ENCODE measurements at regions not wholly inside any gene's neighbourhood (a gene's known extent, or its start where the extent isn't known, plus 50 kb on each side); places are given as distances from the start of the nearest gene placed in this dataset.

DNA sequence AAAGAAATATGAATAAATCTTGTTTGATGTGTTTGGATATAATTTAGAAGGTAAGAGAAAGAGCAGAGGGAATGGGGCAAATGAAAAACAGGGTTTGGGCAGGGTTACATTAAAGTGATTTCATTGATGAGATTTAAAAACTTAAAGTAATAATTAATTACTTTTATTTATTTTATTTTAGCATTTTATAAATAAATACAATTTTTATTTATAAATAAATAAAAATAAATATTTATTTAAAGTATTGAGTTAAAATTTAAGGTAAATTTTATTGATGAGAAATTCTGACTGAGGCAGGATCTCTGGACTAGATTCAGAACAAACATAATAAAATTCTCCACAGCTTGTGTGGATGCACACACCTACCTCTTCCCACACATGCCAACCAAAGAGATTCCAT lies 584.1 kb upstream of the BTBD3 start:
- Histone ChIP-seq H3K9me2 (replicated peaks; ENCODE audit: low read depth, low read length) (no peaks in the 10 kb centered on the region), H3F3A (ENCODE audit: low read depth) (no peaks in the 10 kb centered on the region), H3K79me2 (ENCODE audit: insufficient read depth, low read length) (no peaks in the 10 kb centered on the region), H4K20me1 (ENCODE audit: insufficient read depth, low read length, poor library complexity, severe bottlenecking) (no peaks in the 10 kb centered on the region), H3K9me3 (ENCODE audit: insufficient read depth, low read depth, low read length) (no peaks in the 10 kb centered on the region), H3K9ac (ENCODE audit: low read depth, low read length, poor library complexity, severe bottlenecking) (no peak overlapping the region), H3K27me3 (ENCODE audit: insufficient read depth, low read length, poor library complexity, severe bottlenecking) (no peaks in the 10 kb centered on the region), H3K4me1 (ENCODE audit: insufficient read depth, low read length, poor library complexity, severe bottlenecking) (no peaks in the 10 kb centered on the region), H3K4me2 (ENCODE audit: low read depth, low read length, poor library complexity, severe bottlenecking) (no peak overlapping the region), H3K4me3 (ENCODE audit: low read length, poor library complexity, severe bottlenecking) (no peak overlapping the region), H2AFZ (ENCODE audit: low read length) (no peak overlapping the region), H3K36me3 (ENCODE audit: insufficient read depth, low read length) (no peaks in the 10 kb centered on the region)
- TF ChIP-seq EZH2phosphoT487 (IDR thresholded peaks at IDR 0.05; ENCODE audit: borderline replicate concordance) = no peak
- TF ChIP-seq, protein P1, sequence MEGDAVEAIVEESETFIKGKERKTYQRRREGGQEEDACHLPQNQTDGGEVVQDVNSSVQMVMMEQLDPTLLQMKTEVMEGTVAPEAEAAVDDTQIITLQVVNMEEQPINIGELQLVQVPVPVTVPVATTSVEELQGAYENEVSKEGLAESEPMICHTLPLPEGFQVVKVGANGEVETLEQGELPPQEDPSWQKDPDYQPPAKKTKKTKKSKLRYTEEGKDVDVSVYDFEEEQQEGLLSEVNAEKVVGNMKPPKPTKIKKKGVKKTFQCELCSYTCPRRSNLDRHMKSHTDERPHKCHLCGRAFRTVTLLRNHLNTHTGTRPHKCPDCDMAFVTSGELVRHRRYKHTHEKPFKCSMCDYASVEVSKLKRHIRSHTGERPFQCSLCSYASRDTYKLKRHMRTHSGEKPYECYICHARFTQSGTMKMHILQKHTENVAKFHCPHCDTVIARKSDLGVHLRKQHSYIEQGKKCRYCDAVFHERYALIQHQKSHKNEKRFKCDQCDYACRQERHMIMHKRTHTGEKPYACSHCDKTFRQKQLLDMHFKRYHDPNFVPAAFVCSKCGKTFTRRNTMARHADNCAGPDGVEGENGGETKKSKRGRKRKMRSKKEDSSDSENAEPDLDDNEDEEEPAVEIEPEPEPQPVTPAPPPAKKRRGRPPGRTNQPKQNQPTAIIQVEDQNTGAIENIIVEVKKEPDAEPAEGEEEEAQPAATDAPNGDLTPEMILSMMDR (conservative IDR thresholded peaks at IDR 0.05; ENCODE audit: low read length) = no peak

DNA sequence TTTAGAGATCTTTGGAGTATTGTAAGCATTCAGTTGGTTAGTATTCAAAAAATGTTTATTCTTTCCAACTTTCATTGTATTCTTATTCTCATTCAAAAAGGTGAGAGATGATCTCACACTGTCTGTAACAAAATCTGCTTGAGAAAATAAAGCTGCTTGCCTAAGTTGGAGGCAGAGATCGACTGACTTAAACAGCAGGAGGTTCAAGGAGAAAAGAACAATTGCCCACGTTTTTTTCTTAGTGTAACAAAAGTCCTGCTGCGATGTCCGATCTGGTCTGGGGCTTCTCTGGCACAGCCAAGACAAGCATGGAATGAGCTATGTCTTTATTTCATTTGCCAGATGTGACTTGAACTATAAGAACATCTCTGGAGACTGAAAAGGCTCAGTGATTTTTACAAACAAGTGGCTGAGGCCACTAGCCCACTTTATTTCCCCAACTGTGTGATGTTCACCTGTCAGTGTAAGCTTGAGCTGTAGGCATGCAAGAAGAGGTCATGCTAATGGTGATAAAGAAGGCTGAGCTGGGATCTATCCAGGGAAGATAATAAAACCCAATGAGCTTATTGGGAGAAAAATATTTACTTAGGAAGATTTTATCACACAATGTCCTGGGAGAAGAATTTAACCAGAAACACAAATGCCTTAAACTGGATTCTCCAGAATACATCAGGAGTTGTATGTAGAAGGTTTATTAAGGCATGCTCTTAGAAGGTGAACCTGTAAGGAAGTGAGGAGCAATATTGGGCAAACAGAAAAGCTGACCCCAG lies 580.1 kb upstream of the BTBD3 start:
- no peaks in the 10 kb centered on the region for H3K9me2 ChIP-seq (replicated peaks; ENCODE audit: low read depth, low read length)
- no peak overlapping the region for H3K4me3 ChIP-seq (ENCODE audit: low read length, poor library complexity, severe bottlenecking)
- TF ChIP-seq, protein P1 (conservative IDR thresholded peaks at IDR 0.05; ENCODE audit: low read length) = no peak
- TF ChIP-seq EZH2phosphoT487 (IDR thresholded peaks at IDR 0.05; ENCODE audit: borderline replicate concordance) = no peak
- no peak overlapping the region for H3K9ac ChIP-seq (ENCODE audit: low read depth, low read length, poor library complexity, severe bottlenecking)
- no peaks in the 10 kb centered on the region for H3K9me3 ChIP-seq (ENCODE audit: insufficient read depth, low read depth, low read length)
- H3K79me2 ChIP-seq (ENCODE audit: insufficient read depth, low read length) = no peaks in the 10 kb centered on the region
- no peak overlapping the region for H2AFZ ChIP-seq (ENCODE audit: low read length)
- no peaks in the 10 kb centered on the region for H3K27me3 ChIP-seq (ENCODE audit: insufficient read depth, low read length, poor library complexity, severe bottlenecking)
- H3K36me3 ChIP-seq (ENCODE audit: insufficient read depth, low read length) = no peaks in the 10 kb centered on the region
- H3K4me2 ChIP-seq (ENCODE audit: low read depth, low read length, poor library complexity, severe bottlenecking) = no peak overlapping the region
- H3K4me1 ChIP-seq (ENCODE audit: insufficient read depth, low read length, poor library complexity, severe bottlenecking) = no peaks in the 10 kb centered on the region
- no peaks in the 10 kb centered on the region for H4K20me1 ChIP-seq (ENCODE audit: insufficient read depth, low read length, poor library complexity, severe bottlenecking)
- H3F3A ChIP-seq (ENCODE audit: low read depth) = no peaks in the 10 kb centered on the region

GRCh38 chr20:11338496-11339306 lies 579.0 kb upstream of the BTBD3 start:
- Histone ChIP-seq H3K9ac (ENCODE audit: low read depth, low read length, poor library complexity, severe bottlenecking) (no peak overlapping the region), H3K9me3 (ENCODE audit: insufficient read depth, low read depth, low read length) (no peaks in the 10 kb centered on the region), H3K27me3 (ENCODE audit: insufficient read depth, low read length, poor library complexity, severe bottlenecking) (no peaks in the 10 kb centered on the region), H4K20me1 (ENCODE audit: insufficient read depth, low read length, poor library complexity, severe bottlenecking) (no peaks in the 10 kb centered on the region), H3K9me2 (replicated peaks; ENCODE audit: low read depth, low read length) (no peaks in the 10 kb centered on the region), H3K79me2 (ENCODE audit: insufficient read depth, low read length) (no peaks in the 10 kb centered on the region), H3K36me3 (ENCODE audit: insufficient read depth, low read length) (no peaks in the 10 kb centered on the region), H3F3A (ENCODE audit: low read depth) (no peaks in the 10 kb centered on the region), H3K4me2 (ENCODE audit: low read depth, low read length, poor library complexity, severe bottlenecking) (no peak overlapping the region), H3K4me3 (ENCODE audit: low read length, poor library complexity, severe bottlenecking) (no peak overlapping the region), H2AFZ (ENCODE audit: low read length) (no peak overlapping the region), H3K4me1 (ENCODE audit: insufficient read depth, low read length, poor library complexity, severe bottlenecking) (no peaks in the 10 kb centered on the region)
- no peak for TF ChIP-seq EZH2phosphoT487 (IDR thresholded peaks at IDR 0.05; ENCODE audit: borderline replicate concordance)
- TF ChIP-seq, protein P1 (conservative IDR thresholded peaks at IDR 0.05; ENCODE audit: low read length) = no peak
